ENCODE measurements at regions not wholly inside any gene's neighbourhood (a gene's known extent, or its start where the extent isn't known, plus 50 kb on each side); places are given as distances from the start of the nearest gene placed in this dataset.
"Not testable (repeated sequence)": the region's sequence is repeated elsewhere in the genome, so short reads cannot be mapped to it uniquely, and the experiment has no call there.

- Histone ChIP-seq H3K36me3 (ENCODE audit: insufficient read depth) (no peaks in the 10 kb centered on the region), H2AFZ (ENCODE audit: low read depth) (no peak overlapping the region), H3K27me3 (ENCODE audit: insufficient read depth, low read depth) (no peaks in the 10 kb centered on the region), H4K20me1 (ENCODE audit: insufficient read depth) (no peaks in the 10 kb centered on the region), H3K4me1 (ENCODE audit: low read depth, poor library complexity, severe bottlenecking) (no peaks in the 10 kb centered on the region), H3K79me2 (ENCODE audit: insufficient read depth, low read depth) (no peaks in the 10 kb centered on the region), H3K27ac (no peak overlapping the region), H3K4me3 (IDR thresholded peaks at IDR 0.05; ENCODE audit: insufficient read depth, low read depth, low read length) (no peak overlapping the region), H3K9ac (no peak overlapping the region), H3K4me2 (no peak overlapping the region)
- TF ChIP-seq, protein P1, sequence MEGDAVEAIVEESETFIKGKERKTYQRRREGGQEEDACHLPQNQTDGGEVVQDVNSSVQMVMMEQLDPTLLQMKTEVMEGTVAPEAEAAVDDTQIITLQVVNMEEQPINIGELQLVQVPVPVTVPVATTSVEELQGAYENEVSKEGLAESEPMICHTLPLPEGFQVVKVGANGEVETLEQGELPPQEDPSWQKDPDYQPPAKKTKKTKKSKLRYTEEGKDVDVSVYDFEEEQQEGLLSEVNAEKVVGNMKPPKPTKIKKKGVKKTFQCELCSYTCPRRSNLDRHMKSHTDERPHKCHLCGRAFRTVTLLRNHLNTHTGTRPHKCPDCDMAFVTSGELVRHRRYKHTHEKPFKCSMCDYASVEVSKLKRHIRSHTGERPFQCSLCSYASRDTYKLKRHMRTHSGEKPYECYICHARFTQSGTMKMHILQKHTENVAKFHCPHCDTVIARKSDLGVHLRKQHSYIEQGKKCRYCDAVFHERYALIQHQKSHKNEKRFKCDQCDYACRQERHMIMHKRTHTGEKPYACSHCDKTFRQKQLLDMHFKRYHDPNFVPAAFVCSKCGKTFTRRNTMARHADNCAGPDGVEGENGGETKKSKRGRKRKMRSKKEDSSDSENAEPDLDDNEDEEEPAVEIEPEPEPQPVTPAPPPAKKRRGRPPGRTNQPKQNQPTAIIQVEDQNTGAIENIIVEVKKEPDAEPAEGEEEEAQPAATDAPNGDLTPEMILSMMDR (conservative IDR thresholded peaks at IDR 0.05; ENCODE audit: low read depth, low read length), result no peak
Observed at GRCh38 chr3:173304182-173304800, 93.3 kb upstream of the NLGN1 start.

DNA sequence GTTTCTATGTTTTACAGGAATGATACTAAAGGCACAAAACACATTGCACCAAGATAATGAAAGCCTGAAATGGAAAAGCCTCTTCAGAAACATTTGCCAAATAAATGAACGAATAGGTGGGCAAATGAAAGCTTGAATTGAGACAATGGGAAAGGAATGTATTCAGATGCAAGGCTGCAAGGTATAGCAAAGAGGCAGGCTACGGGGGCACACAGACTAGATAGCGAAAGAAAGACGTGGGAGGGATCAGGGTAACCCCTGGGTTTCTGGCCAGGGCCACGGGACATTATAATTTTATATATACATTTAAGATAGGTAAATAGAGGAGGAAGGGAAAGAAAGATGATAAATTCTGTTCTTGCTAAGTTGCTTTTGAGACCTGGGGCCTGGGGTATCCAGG is 95.9 kb upstream of the NLGN1 start:
- H2AFZ ChIP-seq (ENCODE audit: low read depth), result no peak overlapping the region

DNA sequence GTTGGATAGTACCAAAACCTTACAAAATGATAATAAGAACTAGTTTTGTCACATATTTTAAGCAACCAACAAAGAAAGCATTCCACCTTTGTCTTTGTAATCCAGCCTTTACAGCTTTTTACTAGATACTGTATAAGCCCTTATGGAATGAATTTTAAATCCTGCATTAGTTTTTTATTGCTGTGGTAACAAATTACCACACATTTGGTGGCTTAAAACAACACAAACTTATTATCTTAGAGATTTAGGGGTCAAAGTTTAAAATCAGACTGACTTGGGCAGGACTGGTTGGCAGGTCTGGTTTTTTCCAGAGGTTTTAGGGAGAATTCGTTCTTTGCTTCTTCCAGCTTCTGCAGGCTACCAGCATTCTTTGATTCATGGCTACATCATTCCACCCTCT is 108.5 kb upstream of the NLGN1 start:
- H3K4me3 ChIP-seq (IDR thresholded peaks at IDR 0.05; ENCODE audit: insufficient read depth, low read depth, low read length), result no peak overlapping the region
- no peaks in the 10 kb centered on the region for H3K4me1 ChIP-seq (ENCODE audit: low read depth, poor library complexity, severe bottlenecking)
- no peaks in the 10 kb centered on the region for H4K20me1 ChIP-seq (ENCODE audit: insufficient read depth)
- H3K36me3 ChIP-seq (ENCODE audit: insufficient read depth), result no peaks in the 10 kb centered on the region; the same call in 1 of the 2 replicates
- no peak overlapping the region for H3K27ac ChIP-seq
- no peak overlapping the region for H2AFZ ChIP-seq (ENCODE audit: low read depth)
- H3K4me2 ChIP-seq, result no peak overlapping the region
- TF ChIP-seq, protein P1 (conservative IDR thresholded peaks at IDR 0.05; ENCODE audit: low read depth, low read length), result no peak
- no peaks in the 10 kb centered on the region for H3K27me3 ChIP-seq (ENCODE audit: insufficient read depth, low read depth)
- H3K9ac ChIP-seq, result no peak overlapping the region
- no peaks in the 10 kb centered on the region for H3K79me2 ChIP-seq (ENCODE audit: insufficient read depth, low read depth)

More for the DNA sequence above, 95.9 kb upstream of the NLGN1 start:
- TF ChIP-seq, protein P1 (conservative IDR thresholded peaks at IDR 0.05; ENCODE audit: low read depth, low read length), result no peak
- Histone ChIP-seq H3K36me3 (ENCODE audit: insufficient read depth) (no peaks in the 10 kb centered on the region), H3K9ac (no peak overlapping the region), H3K27me3 (ENCODE audit: insufficient read depth, low read depth) (no peaks in the 10 kb centered on the region), H3K27ac (no peak overlapping the region), H3K4me1 (ENCODE audit: low read depth, poor library complexity, severe bottlenecking) (no peaks in the 10 kb centered on the region), H3K79me2 (ENCODE audit: insufficient read depth, low read depth) (no peaks in the 10 kb centered on the region), H3K4me3 (IDR thresholded peaks at IDR 0.05; ENCODE audit: insufficient read depth, low read depth, low read length) (no peak overlapping the region), H4K20me1 (ENCODE audit: insufficient read depth) (no peaks in the 10 kb centered on the region), H3K4me2 (no peak overlapping the region)

- no peak overlapping the region for H3K4me3 ChIP-seq (IDR thresholded peaks at IDR 0.05; ENCODE audit: insufficient read depth, low read depth, low read length)
- H3K36me3 ChIP-seq (ENCODE audit: insufficient read depth), result no peaks in the 10 kb centered on the region
- no peaks in the 10 kb centered on the region for H4K20me1 ChIP-seq (ENCODE audit: insufficient read depth)
- H3K27ac ChIP-seq, result no peak overlapping the region
- no peak overlapping the region for H3K9ac ChIP-seq
- no peaks in the 10 kb centered on the region for H3K79me2 ChIP-seq (ENCODE audit: insufficient read depth, low read depth)
- H3K4me1 ChIP-seq (ENCODE audit: low read depth, poor library complexity, severe bottlenecking), result no peaks in the 10 kb centered on the region
- H3K4me2 ChIP-seq, result no peak overlapping the region
- H2AFZ ChIP-seq (ENCODE audit: low read depth), result no peak overlapping the region
- no peaks in the 10 kb centered on the region for H3K27me3 ChIP-seq (ENCODE audit: insufficient read depth, low read depth)
- TF ChIP-seq, protein P1 (conservative IDR thresholded peaks at IDR 0.05; ENCODE audit: low read depth, low read length), result no peak
Observed at GRCh38 chr3:173287361-173287760, 110.2 kb upstream of the NLGN1 start.

- H3K79me2 ChIP-seq (ENCODE audit: insufficient read depth, low read depth); H3K27me3 ChIP-seq (ENCODE audit: insufficient read depth, low read depth); H3K4me3 ChIP-seq (IDR thresholded peaks at IDR 0.05; ENCODE audit: insufficient read depth, low read depth, low read length); H3K4me1 ChIP-seq (ENCODE audit: low read depth, poor library complexity, severe bottlenecking); H2AFZ ChIP-seq (ENCODE audit: low read depth); H3K9ac ChIP-seq; H4K20me1 ChIP-seq (ENCODE audit: insufficient read depth); H3K4me2 ChIP-seq; H3K27ac ChIP-seq; H3K36me3 ChIP-seq (ENCODE audit: insufficient read depth): not testable (repeated sequence)
Observed at GRCh38 chr3:173286507-173286906, 111.0 kb upstream of the NLGN1 start.
